CD4-positive, alpha-beta T cell (primary cell): ENCODE measurements at regions not wholly inside any gene's neighbourhood (a gene's known extent, or its start where the extent isn't known, plus 50 kb on each side); places are given as distances from the start of the nearest gene placed in this dataset.

ENCODE experiments used
- ATAC-seq: fragments of 200-7000 bp; cut with Tn5 transposase; one replicate; pipeline ENCODE4 v1.10.0; 2022; ENCODE audit warnings: mild to moderate bottlenecking; ENCODE audit not compliant: poor library complexity
- CTCF ChIA-PET: fragments of 350-600 bp; sonication (Branson Sonifier 250); formaldehyde crosslinking; loops from one replicate; lab custom pipeline; 2021; ENCODE audit warnings: antibody characterized with exemption, inconsistent platforms; lab: Charles Lee
- POLR2A ChIA-PET: fragments of 350-600 bp; sonication (Branson Sonifier 250); formaldehyde crosslinking; loops from one replicate; lab custom pipeline; 2021; ENCODE audit warnings: antibody characterized with exemption, inconsistent platforms; lab: Charles Lee
- DNase-seq, 14 experiments: peaks; one replicate each; pipeline ENCODE4 v3.0.0-alpha.2; 2013 to 2020; ENCODE audit warnings: mixed read lengths in 2 of 14
- H3K27ac ChIP-seq, 2 donors: one replicate each; pipeline versions ENCODE4 v1.5.1 to v1.7.0; 2013; ENCODE audit warnings: low read length in 2 of 2, low read depth in 1 of 2, mild to moderate bottlenecking in 1 of 2
- H3K27me3 ChIP-seq, 2 experiments: 1 replicate in 1 of 2; 2 replicates in 1 of 2; pipeline versions ENCODE4 v1.6.1 to v1.7.0; 2013; ENCODE audit warnings: low read length in 2 of 2, control low read depth in 1 of 2, mild to moderate bottlenecking in 1 of 2, moderate library complexity in 1 of 2; ENCODE audit not compliant: insufficient read depth in 2 of 2, control insufficient read depth in 1 of 2
- H3K36me3 ChIP-seq: one replicate; pipeline ENCODE4 v1.6.1; 2013; ENCODE audit warnings: low read length, control low read depth; ENCODE audit not compliant: insufficient read depth
- H3K4me1 ChIP-seq: one replicate; pipeline ENCODE4 v1.6.1; 2013; ENCODE audit warnings: low read length, control low read depth; ENCODE audit not compliant: insufficient read depth
- H3K4me3 ChIP-seq: one replicate; pipeline ENCODE4 v1.5.1; 2013; ENCODE audit warnings: mild to moderate bottlenecking, low read length, moderate library complexity
- H3K9me3 ChIP-seq, 2 experiments: 1 replicate in 1 of 2; 2 replicates in 1 of 2; pipeline versions ENCODE4 v1.6.1 to v1.7.0; 2013; ENCODE audit warnings: low read length in 2 of 2, mild to moderate bottlenecking in 2 of 2, control low read depth in 1 of 2, moderate library complexity in 1 of 2; ENCODE audit not compliant: control insufficient read depth in 1 of 2, insufficient read depth in 1 of 2
- H3K27ac Mint-ChIP-seq: one replicate; pipeline ENCODE4 v1.8.0; 2020; ENCODE audit warnings: mixed read lengths
- H3K27me3 Mint-ChIP-seq: one replicate; pipeline ENCODE4 v1.8.0; 2021; ENCODE audit warnings: mixed read lengths
- H3K36me3 Mint-ChIP-seq: one replicate; pipeline ENCODE4 v1.8.0; 2021; ENCODE audit warnings: low read depth, mixed read lengths
- H3K4me1 Mint-ChIP-seq: one replicate; pipeline ENCODE4 v1.8.0; 2021; ENCODE audit warnings: low read depth, mixed read lengths
- H3K4me3 Mint-ChIP-seq: one replicate; pipeline ENCODE4 v1.8.0; 2020; ENCODE audit warnings: mild to moderate bottlenecking, mixed read lengths
- H3K9me3 Mint-ChIP-seq: one replicate; pipeline ENCODE4 v1.8.0; 2020; ENCODE audit warnings: mixed read lengths
- intact Hi-C, 2 experiments: fragments of 100-400 bp; cut with DNase I in 1 of 2; cut with micrococcal nuclease in 1 of 2; formaldehyde crosslinking; loops; one replicate each; pipeline versions ENCODE4 v1.15.1 to v1.9.0; 2023 to 2025; cut with DNase I, micrococcal nuclease
- TF ChIP-seq, protein P1 (sequence below): fragments of 200-600 bp; IDR thresholded peaks from one replicate; pipeline ENCODE4 v1.8.0; 2022; ENCODE audit warnings: antibody characterized with exemption, mild to moderate bottlenecking

- Mint-ChIP-seq H3K9me3 (no peaks in the 10 kb centered on the region), H3K4me3 (no peak overlapping the region), H3K27me3 (no peaks in the 10 kb centered on the region), H3K27ac (no peak overlapping the region), H3K4me1 (peaks cover 54% of the 10 kb centered on the region), H3K36me3 (no peaks in the 10 kb centered on the region)
- POLR2A ChIA-PET = no interaction called here
- CTCF ChIA-PET = no interaction called here
- Histone ChIP-seq H3K9me3 (no peaks in the 10 kb centered on the region), H3K36me3 (no peaks in the 10 kb centered on the region), H3K27me3 (no peaks in the 10 kb centered on the region), H3K4me1 (peaks cover 21% of the 10 kb centered on the region), H3K4me3 (no peak overlapping the region), H3K27ac (no peak overlapping the region)
- DNase-seq (peak in 2 of 14 experiments; percentile 22 to 25), ATAC-seq (no peak)
- intact Hi-C loops = no loop called here
- TF ChIP-seq, protein P1, sequence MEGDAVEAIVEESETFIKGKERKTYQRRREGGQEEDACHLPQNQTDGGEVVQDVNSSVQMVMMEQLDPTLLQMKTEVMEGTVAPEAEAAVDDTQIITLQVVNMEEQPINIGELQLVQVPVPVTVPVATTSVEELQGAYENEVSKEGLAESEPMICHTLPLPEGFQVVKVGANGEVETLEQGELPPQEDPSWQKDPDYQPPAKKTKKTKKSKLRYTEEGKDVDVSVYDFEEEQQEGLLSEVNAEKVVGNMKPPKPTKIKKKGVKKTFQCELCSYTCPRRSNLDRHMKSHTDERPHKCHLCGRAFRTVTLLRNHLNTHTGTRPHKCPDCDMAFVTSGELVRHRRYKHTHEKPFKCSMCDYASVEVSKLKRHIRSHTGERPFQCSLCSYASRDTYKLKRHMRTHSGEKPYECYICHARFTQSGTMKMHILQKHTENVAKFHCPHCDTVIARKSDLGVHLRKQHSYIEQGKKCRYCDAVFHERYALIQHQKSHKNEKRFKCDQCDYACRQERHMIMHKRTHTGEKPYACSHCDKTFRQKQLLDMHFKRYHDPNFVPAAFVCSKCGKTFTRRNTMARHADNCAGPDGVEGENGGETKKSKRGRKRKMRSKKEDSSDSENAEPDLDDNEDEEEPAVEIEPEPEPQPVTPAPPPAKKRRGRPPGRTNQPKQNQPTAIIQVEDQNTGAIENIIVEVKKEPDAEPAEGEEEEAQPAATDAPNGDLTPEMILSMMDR = no peak
These were observed 67.7 kb upstream of the RAB4A start for GRCh38 chr1:229203030-229203751.

DNA sequence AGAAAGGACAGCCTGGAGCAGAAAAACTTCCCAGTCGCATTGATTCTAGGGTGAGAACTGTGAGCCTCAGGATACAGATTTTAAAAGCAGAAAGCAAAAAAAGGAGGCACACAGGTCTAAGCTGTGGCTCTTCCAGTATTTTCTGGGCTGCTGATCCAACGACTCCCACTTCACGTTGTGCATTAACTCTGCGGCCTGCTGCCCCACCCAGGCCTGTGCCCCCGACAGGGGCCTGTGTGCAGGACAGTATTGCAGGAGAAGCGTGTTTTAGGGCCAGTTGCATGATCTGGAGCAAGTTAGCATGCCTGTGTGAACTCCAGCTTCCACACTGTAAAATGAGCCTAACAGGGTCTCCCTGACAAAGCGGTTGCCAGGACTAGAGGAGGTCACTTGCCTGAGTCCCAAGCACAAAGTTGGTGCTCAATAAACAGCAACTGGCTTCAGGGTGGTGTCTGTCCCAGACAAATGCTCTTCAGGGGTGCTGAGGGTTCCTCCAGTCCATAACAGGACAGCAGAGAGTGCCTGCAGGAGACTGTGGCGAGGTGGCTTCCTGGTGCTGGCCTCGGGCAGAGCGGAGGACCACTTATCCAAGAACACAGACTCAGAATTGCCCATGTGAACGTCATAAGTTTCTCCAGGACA lies 66.8 kb upstream of the RAB4A start:
- no peak for ATAC-seq
- H3K27me3 Mint-ChIP-seq = no peaks in the 10 kb centered on the region
- H3K27ac ChIP-seq = no peak overlapping the region
- peaks cover 21% of the 10 kb centered on the region for H3K4me1 ChIP-seq
- intact Hi-C loops = no loop called here
- H3K9me3 ChIP-seq = no peaks in the 10 kb centered on the region
- no peaks in the 10 kb centered on the region for H3K27me3 ChIP-seq
- no peaks in the 10 kb centered on the region for H3K36me3 Mint-ChIP-seq
- no peak overlapping the region for H3K4me3 Mint-ChIP-seq
- ChIA-PET CTCF (no interaction called here), POLR2A (no interaction called here)
- H3K9me3 Mint-ChIP-seq = no peaks in the 10 kb centered on the region
- TF ChIP-seq, protein P1 = no peak
- no peak for DNase-seq
- peaks cover 46% of the 10 kb centered on the region for H3K4me1 Mint-ChIP-seq
- no peaks in the 10 kb centered on the region for H3K36me3 ChIP-seq
- peak overlapping the region; percentile 73 for H3K27ac Mint-ChIP-seq
- H3K4me3 ChIP-seq = no peak overlapping the region

GRCh38 chr1:229204921-229205777 lies 65.8 kb upstream of the RAB4A start:
- H3K27ac ChIP-seq = no peak overlapping the region
- intact Hi-C loops = no loop called here
- ChIA-PET CTCF (no interaction called here), POLR2A (interaction anchor here (0.9 to 1.4 kb wide), 3 partner anchors 49 to 75 kb away, joined by 3 to 4 read pairs (median 4); no protein-coding TSS in a partner anchor)
- no peaks in the 10 kb centered on the region for H3K9me3 Mint-ChIP-seq
- peaks cover 11% of the 10 kb centered on the region for H3K4me1 ChIP-seq
- no peak overlapping the region for H3K4me3 ChIP-seq
- H3K27me3 Mint-ChIP-seq = no peaks in the 10 kb centered on the region
- H3K36me3 Mint-ChIP-seq = no peaks in the 10 kb centered on the region
- H3K4me3 Mint-ChIP-seq = peak overlapping the region; percentile 62
- H3K27me3 ChIP-seq = no peaks in the 10 kb centered on the region
- TF ChIP-seq, protein P1 = no peak
- H3K36me3 ChIP-seq = no peaks in the 10 kb centered on the region
- H3K4me1 Mint-ChIP-seq = peaks cover 36% of the 10 kb centered on the region
- peak in 1 of 14 experiments; percentile 15 for DNase-seq
- peak overlapping the region; percentile 73 for H3K27ac Mint-ChIP-seq
- peak; percentile 29 for ATAC-seq
- H3K9me3 ChIP-seq = no peaks in the 10 kb centered on the region
